ENCODE measurements at regions not wholly inside any gene's neighbourhood (a gene's known extent, or its start where the extent isn't known, plus 50 kb on each side); places are given as distances from the start of the nearest gene placed in this dataset.
A peak's percentile ranks its signal among the peaks of the same experiment; 100 is the strongest.

- Histone ChIP-seq H3K9me3 (ENCODE audit: control insufficient read depth in 4 of 4, insufficient read depth in 3 of 4, low read length in 3 of 4) (no peaks in the 10 kb centered on the region), H3K4me1 (ENCODE audit: control insufficient read depth in 5 of 5, insufficient read depth in 5 of 5, low read length in 5 of 5) (no peaks in the 10 kb centered on the region), H3K27ac (ENCODE audit: low read depth in 1 of 2, low read length in 1 of 2) (no peak overlapping the region), H3K9ac (ENCODE audit: insufficient read depth in 1 of 2, low read length in 2 of 2) (no peak overlapping the region), H3K36me3 (ENCODE audit: control insufficient read depth in 4 of 4, insufficient read depth in 4 of 4, low read length in 4 of 4) (no peaks in the 10 kb centered on the region), H3K27me3 (ENCODE audit: control insufficient read depth in 3 of 3, insufficient read depth in 3 of 3, low read length in 2 of 3) (no peaks in the 10 kb centered on the region), H3K4me3 (no peak overlapping the region)
- no peak for TF ChIP-seq CTCF (IDR thresholded peaks at IDR 0.05; ENCODE audit: control extremely low read depth, extremely low read depth)
- WGBS, 2 donors, result 37 to 59% methylated on average over 1 of the region's 1 CpG
- ATAC-seq (ENCODE audit: insufficient read depth, low FRiP score) (no peak), DNase-seq (no peak)
Measured at GRCh38 chr3:118400886-118401285, 633.8 kb downstream of the IGSF11 start.

GRCh38 chr3:118401887-118402286 lies 632.8 kb downstream of the IGSF11 start:
- no peak overlapping the region for H3K4me3 ChIP-seq
- H3K27me3 ChIP-seq (ENCODE audit: control insufficient read depth in 3 of 3, insufficient read depth in 3 of 3, low read length in 2 of 3), result no peaks in the 10 kb centered on the region
- no peak overlapping the region for H3K9ac ChIP-seq (ENCODE audit: insufficient read depth in 1 of 2, low read length in 2 of 2)
- no peak for ATAC-seq (ENCODE audit: insufficient read depth, low FRiP score)
- H3K9me3 ChIP-seq (ENCODE audit: control insufficient read depth in 4 of 4, insufficient read depth in 3 of 4, low read length in 3 of 4), result no peaks in the 10 kb centered on the region
- DNase-seq, result peak in 1 of 3 donors; percentile 14
- TF ChIP-seq CTCF (IDR thresholded peaks at IDR 0.05; ENCODE audit: control extremely low read depth, extremely low read depth), result no peak
- H3K36me3 ChIP-seq (ENCODE audit: control insufficient read depth in 4 of 4, insufficient read depth in 4 of 4, low read length in 4 of 4), result no peaks in the 10 kb centered on the region
- H3K27ac ChIP-seq (ENCODE audit: low read depth in 1 of 2, low read length in 1 of 2), result no peak overlapping the region
- no peaks in the 10 kb centered on the region for H3K4me1 ChIP-seq (ENCODE audit: control insufficient read depth in 5 of 5, insufficient read depth in 5 of 5, low read length in 5 of 5)

GRCh38 chr3:118402971-118403370 lies 631.7 kb downstream of the IGSF11 start:
- Histone ChIP-seq H3K36me3 (ENCODE audit: control insufficient read depth in 4 of 4, insufficient read depth in 4 of 4, low read length in 4 of 4) (no peaks in the 10 kb centered on the region), H3K4me1 (ENCODE audit: control insufficient read depth in 5 of 5, insufficient read depth in 5 of 5, low read length in 5 of 5) (no peaks in the 10 kb centered on the region), H3K27me3 (ENCODE audit: control insufficient read depth in 3 of 3, insufficient read depth in 3 of 3, low read length in 2 of 3) (no peaks in the 10 kb centered on the region), H3K27ac (ENCODE audit: low read depth in 1 of 2, low read length in 1 of 2) (no peak overlapping the region), H3K9ac (ENCODE audit: insufficient read depth in 1 of 2, low read length in 2 of 2) (no peak overlapping the region), H3K9me3 (ENCODE audit: control insufficient read depth in 4 of 4, insufficient read depth in 3 of 4, low read length in 3 of 4) (no peaks in the 10 kb centered on the region), H3K4me3 (no peak overlapping the region)
- no peak for TF ChIP-seq CTCF (IDR thresholded peaks at IDR 0.05; ENCODE audit: control extremely low read depth, extremely low read depth)
- ATAC-seq (ENCODE audit: insufficient read depth, low FRiP score) (no peak), DNase-seq (no peak)
- 94 to 97% methylated on average over 1 of the region's 1 CpG for WGBS, 2 donors

- DNase-seq, result no peak
- TF ChIP-seq CTCF (IDR thresholded peaks at IDR 0.05; ENCODE audit: control extremely low read depth, extremely low read depth), result no peak
- no peak overlapping the region for H3K9ac ChIP-seq (ENCODE audit: insufficient read depth in 1 of 2, low read length in 2 of 2)
- no peaks in the 10 kb centered on the region for H3K27me3 ChIP-seq (ENCODE audit: control insufficient read depth in 3 of 3, insufficient read depth in 3 of 3, low read length in 2 of 3)
- H3K4me3 ChIP-seq, result no peak overlapping the region
- H3K36me3 ChIP-seq (ENCODE audit: control insufficient read depth in 4 of 4, insufficient read depth in 4 of 4, low read length in 4 of 4), result no peaks in the 10 kb centered on the region
- ATAC-seq (ENCODE audit: insufficient read depth, low FRiP score), result no peak
- H3K27ac ChIP-seq (ENCODE audit: low read depth in 1 of 2, low read length in 1 of 2), result no peak overlapping the region
- no peaks in the 10 kb centered on the region for H3K9me3 ChIP-seq (ENCODE audit: control insufficient read depth in 4 of 4, insufficient read depth in 3 of 4, low read length in 3 of 4)
- no peaks in the 10 kb centered on the region for H3K4me1 ChIP-seq (ENCODE audit: control insufficient read depth in 5 of 5, insufficient read depth in 5 of 5, low read length in 5 of 5)
- 85 to 91% methylated on average over 2 of the region's 2 CpGs for WGBS, 2 donors
Measured at GRCh38 chr3:118406562-118406961, 628.1 kb downstream of the IGSF11 start.
